Occipital lobe (tissue), 1 donor: ENCODE measurements at regions not wholly inside any gene's neighbourhood (a gene's known extent, or its start where the extent isn't known, plus 50 kb on each side); places are given as distances from the start of the nearest gene placed in this dataset.
"Not testable (repeated sequence)": the region's sequence is repeated elsewhere in the genome, so short reads cannot be mapped to it uniquely, and the experiment has no call there.

Experiments used
- DNase-seq: peaks from one replicate; lab custom pipeline; 2025; lab: John Stamatoyannopoulos, UW

- DNase-seq: no peak
Measured at GRCh38 chr19:27865927-27866777, 1346.8 kb downstream of the UQCRFS1 start.

- DNase-seq: no peak
Measured at GRCh38 chr19:27861411-27861975, 1351.5 kb downstream of the UQCRFS1 start.

GRCh38 chr19:27860309-27860934 lies 1352.5 kb downstream of the UQCRFS1 start:
- no peak for DNase-seq

- DNase-seq: no peak
Measured at GRCh38 chr19:27859689-27860088, 1353.3 kb downstream of the UQCRFS1 start.

- DNase-seq: no peak
Measured at GRCh38 chr19:27858981-27859581, 1353.9 kb downstream of the UQCRFS1 start.

GRCh38 chr19:27852931-27853330 lies 1360.0 kb downstream of the UQCRFS1 start:
- DNase-seq: not testable (repeated sequence)

- no peak for DNase-seq
Measured at GRCh38 chr19:27851543-27852060, 1361.3 kb downstream of the UQCRFS1 start.

- no peak for DNase-seq
Measured at GRCh38 chr19:27851002-27851481, 1361.9 kb downstream of the UQCRFS1 start.

- DNase-seq: no peak
Measured at GRCh38 chr19:27846944-27847343, 1366.0 kb downstream of the UQCRFS1 start.

GRCh38 chr19:27844261-27844660 lies 1368.7 kb downstream of the UQCRFS1 start:
- no peak for DNase-seq

GRCh38 chr19:27843861-27844260 lies 1369.1 kb downstream of the UQCRFS1 start:
- DNase-seq: no peak

- no peak for DNase-seq
Measured at GRCh38 chr19:27833031-27833430, 1379.9 kb downstream of the UQCRFS1 start.

GRCh38 chr19:27828829-27829228 lies 1384.1 kb downstream of the UQCRFS1 start:
- no peak for DNase-seq

- no peak for DNase-seq
Measured at GRCh38 chr19:27824108-27824507, 1388.8 kb downstream of the UQCRFS1 start.

GRCh38 chr19:27822336-27822735 lies 1390.6 kb downstream of the UQCRFS1 start:
- DNase-seq: no peak

GRCh38 chr19:27821418-27822018 lies 1391.4 kb downstream of the UQCRFS1 start:
- DNase-seq: no peak

- no peak for DNase-seq
Measured at GRCh38 chr19:27815985-27816384, 1397.0 kb downstream of the UQCRFS1 start.

GRCh38 chr19:27814834-27815233 lies 1398.1 kb downstream of the UQCRFS1 start:
- not testable (repeated sequence) for DNase-seq

- DNase-seq: not testable (repeated sequence)
Measured at GRCh38 chr19:27814274-27814673, 1398.7 kb downstream of the UQCRFS1 start.

GRCh38 chr19:27806471-27807070 lies 1406.4 kb downstream of the UQCRFS1 start:
- DNase-seq: no peak

- no peak for DNase-seq
Measured at GRCh38 chr19:27805848-27806247, 1407.1 kb downstream of the UQCRFS1 start.
